ENCODE measurements at regions not wholly inside any gene's neighbourhood (a gene's known extent, or its start where the extent isn't known, plus 50 kb on each side); places are given as distances from the start of the nearest gene placed in this dataset.

DNA sequence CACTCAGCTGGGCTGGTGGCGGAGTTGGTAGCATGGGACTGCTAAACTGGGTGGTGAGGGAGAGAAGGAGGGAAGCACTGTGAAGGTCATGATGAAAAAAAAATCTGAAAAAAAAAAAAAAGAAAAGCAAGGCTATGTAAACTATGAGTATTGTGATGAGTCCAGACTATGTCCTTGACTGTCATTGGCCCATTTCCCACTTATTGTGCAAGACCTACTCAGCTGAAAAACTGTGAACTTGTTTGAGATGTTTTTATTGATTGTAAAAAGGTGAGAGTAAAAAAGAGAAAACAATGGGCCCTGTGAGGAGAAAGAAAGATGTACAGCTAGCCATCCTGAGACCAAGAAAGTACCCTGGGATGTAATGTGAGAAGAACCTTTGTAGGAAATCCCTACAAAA lies 798.4 kb upstream of the TENM4 start:
- no peaks in the 10 kb centered on the region for H3K27me3 ChIP-seq (ENCODE audit: control insufficient read depth, insufficient read depth)
- 71% methylated on average over 1 of the region's 1 CpG for WGBS
- ATAC-seq (no peak), DNase-seq (no peak)
- H3K9me3 ChIP-seq (ENCODE audit: control insufficient read depth, low read length) = no peaks in the 10 kb centered on the region
- H3K27ac ChIP-seq (ENCODE audit: low read length) = no peak overlapping the region
- intact Hi-C loops (cut with DNase I) = no loop called here
- H3K4me1 ChIP-seq (ENCODE audit: control insufficient read depth, insufficient read depth, low read length) = no peaks in the 10 kb centered on the region
- H3K4me3 ChIP-seq (ENCODE audit: low read length) = no peak overlapping the region

DNA sequence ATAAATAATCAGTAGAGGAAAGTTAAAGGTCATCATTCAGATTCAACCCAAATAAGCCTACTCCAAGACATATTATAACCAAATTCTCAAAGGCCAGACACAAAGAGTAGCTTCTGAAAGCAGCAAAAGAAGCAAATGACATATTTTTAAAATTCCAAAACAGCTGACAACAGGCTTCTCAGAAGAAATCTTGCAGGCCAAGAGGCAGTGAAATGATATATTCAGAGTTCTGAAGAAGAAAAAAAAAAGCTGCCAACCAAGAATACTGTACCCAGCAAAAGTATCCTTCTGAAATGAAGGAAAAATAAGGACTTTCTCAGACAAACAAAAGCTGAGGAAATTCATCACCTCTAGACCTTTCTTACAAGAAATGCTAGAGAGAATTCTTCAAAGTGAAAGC lies 787.1 kb upstream of the TENM4 start:
- no peak for ATAC-seq
- peaks cover 2% of the 10 kb centered on the region for H3K9me3 ChIP-seq (ENCODE audit: control insufficient read depth, low read length)

DNA sequence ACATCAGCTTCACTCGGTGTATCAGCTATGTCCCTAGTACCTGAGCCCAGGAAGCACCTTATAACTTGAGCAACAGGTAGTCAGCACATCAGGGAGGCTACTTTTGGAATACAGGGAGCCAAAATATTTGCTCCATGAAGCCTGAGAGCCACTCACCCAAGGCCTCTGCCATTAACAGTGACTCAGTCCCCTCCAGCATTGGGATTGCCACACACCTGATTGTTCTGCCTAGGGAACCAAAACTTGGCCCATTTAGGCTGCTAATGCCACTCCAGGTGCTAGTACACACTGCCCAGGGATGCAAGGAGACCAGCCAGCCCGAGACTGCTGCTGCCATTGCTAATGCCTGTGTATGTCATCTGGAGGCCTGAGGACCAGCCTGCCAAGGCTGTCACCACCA lies 773.6 kb upstream of the TENM4 start:
- 79% methylated on average over 2 of the region's 2 CpGs for WGBS
- H3K9me3 ChIP-seq (ENCODE audit: control insufficient read depth, low read length) = no peaks in the 10 kb centered on the region
- H3K27me3 ChIP-seq (ENCODE audit: control insufficient read depth, insufficient read depth) = no peaks in the 10 kb centered on the region
- intact Hi-C loops (cut with DNase I) = no loop called here
- H3K4me3 ChIP-seq (ENCODE audit: low read length) = no peak overlapping the region
- DNase-seq = no peak
- peaks cover 1% of the 10 kb centered on the region for H3K4me1 ChIP-seq (ENCODE audit: control insufficient read depth, insufficient read depth, low read length)
- no peak overlapping the region for H3K27ac ChIP-seq (ENCODE audit: low read length)
- ATAC-seq = no peak

More for the DNA sequence above, 787.1 kb upstream of the TENM4 start:
- Histone ChIP-seq H3K4me3 (ENCODE audit: low read length) (no peak overlapping the region), H3K4me1 (ENCODE audit: control insufficient read depth, insufficient read depth, low read length) (no peaks in the 10 kb centered on the region), H3K27ac (ENCODE audit: low read length) (no peak overlapping the region), H3K27me3 (ENCODE audit: control insufficient read depth, insufficient read depth) (no peaks in the 10 kb centered on the region)
- DNase-seq = no peak
- intact Hi-C loops (cut with DNase I) = no loop called here

DNA sequence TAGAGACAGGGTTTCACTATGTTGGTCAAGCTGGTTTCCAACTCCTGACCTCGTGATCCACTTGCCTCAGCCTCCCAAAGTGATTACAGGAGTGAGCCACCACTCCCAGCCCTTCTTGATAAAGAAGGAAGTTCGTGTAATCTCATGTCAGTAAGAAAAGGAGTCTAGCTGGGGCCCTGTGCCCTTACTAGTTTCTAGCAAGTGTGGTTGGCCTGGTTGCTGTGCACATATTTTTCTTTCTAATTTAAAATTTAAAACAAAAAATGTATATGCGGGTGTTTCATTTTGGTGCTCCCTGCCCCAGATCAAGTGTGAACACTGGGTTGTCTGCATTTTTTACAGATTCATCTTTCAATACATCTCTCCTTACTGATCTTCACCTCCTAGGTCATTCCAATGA lies 770.8 kb upstream of the TENM4 start:
- Histone ChIP-seq H3K27ac (ENCODE audit: low read length) (no peak overlapping the region), H3K27me3 (ENCODE audit: control insufficient read depth, insufficient read depth) (no peaks in the 10 kb centered on the region), H3K9me3 (ENCODE audit: control insufficient read depth, low read length) (no peaks in the 10 kb centered on the region), H3K4me1 (ENCODE audit: control insufficient read depth, insufficient read depth, low read length) (peaks cover 1% of the 10 kb centered on the region), H3K4me3 (ENCODE audit: low read length) (no peak overlapping the region)
- ATAC-seq = no peak
- intact Hi-C loops (cut with DNase I) = no loop called here
- WGBS = 59% methylated on average over 3 of the region's 3 CpGs
- no peak for DNase-seq

DNA sequence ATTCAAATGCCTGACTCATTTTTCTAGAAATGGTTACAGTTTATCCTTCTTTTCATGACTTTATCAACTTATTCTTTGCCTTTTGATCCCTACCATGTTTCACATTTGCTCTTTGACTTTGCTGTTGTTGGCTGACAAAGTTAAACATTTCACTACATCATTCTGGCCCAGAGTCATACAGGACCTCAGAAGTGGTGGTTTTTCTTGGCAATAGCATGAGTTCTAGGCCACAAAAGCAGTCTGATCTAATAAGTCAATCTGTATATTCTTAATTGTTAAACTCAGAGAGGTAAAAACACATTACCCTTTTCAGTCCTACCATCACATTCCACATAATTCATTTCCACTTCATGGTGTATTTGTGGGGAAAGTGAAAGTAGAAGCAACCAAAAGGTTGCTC lies 763.2 kb upstream of the TENM4 start:
- ATAC-seq = no peak
- intact Hi-C loops (cut with DNase I) = no loop called here

DNA sequence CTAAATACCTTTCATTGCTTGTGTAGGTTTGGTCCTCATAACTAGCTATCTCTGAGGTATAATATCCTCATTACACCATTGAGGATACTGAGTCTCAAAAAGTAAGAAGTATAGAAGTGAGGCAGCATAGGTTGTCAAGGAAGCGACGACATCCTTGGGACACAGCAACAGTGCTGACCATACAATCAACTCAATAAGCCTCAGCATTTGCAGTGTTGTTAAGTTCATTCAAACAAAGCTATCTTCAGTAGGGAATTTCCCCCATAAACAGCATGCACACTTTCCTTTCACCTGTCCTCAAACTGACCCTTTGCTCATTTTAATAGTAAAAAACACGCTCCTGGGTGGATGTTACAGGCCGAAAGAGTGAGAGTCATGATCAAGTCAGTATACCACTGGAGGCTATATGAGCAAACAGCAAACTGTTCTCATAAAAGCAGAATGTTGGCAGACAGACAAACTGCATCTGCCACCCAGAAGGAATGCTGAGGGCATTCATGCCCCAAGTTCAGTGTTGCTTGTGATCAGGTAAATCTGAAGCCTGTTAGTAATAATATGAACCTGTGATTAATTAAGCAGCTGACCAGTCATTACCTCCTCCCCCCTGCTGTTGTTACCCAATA lies 756.2 kb upstream of the TENM4 start:
- Histone ChIP-seq H3K4me3 (ENCODE audit: low read length) (no peak overlapping the region), H3K27ac (ENCODE audit: low read length) (no peak overlapping the region), H3K4me1 (ENCODE audit: control insufficient read depth, insufficient read depth, low read length) (no peaks in the 10 kb centered on the region), H3K27me3 (ENCODE audit: control insufficient read depth, insufficient read depth) (no peaks in the 10 kb centered on the region), H3K9me3 (ENCODE audit: control insufficient read depth, low read length) (no peaks in the 10 kb centered on the region)
- no peak for ATAC-seq
- WGBS = 94% methylated on average over 4 of the region's 4 CpGs
- DNase-seq = no peak
- intact Hi-C loops (cut with DNase I) = no loop called here

More for the DNA sequence above, 763.2 kb upstream of the TENM4 start:
- Histone ChIP-seq H3K4me1 (ENCODE audit: control insufficient read depth, insufficient read depth, low read length) (no peaks in the 10 kb centered on the region), H3K27me3 (ENCODE audit: control insufficient read depth, insufficient read depth) (no peaks in the 10 kb centered on the region), H3K9me3 (ENCODE audit: control insufficient read depth, low read length) (no peaks in the 10 kb centered on the region), H3K27ac (ENCODE audit: low read length) (no peak overlapping the region), H3K4me3 (ENCODE audit: low read length) (no peak overlapping the region)
- DNase-seq = no peak

DNA sequence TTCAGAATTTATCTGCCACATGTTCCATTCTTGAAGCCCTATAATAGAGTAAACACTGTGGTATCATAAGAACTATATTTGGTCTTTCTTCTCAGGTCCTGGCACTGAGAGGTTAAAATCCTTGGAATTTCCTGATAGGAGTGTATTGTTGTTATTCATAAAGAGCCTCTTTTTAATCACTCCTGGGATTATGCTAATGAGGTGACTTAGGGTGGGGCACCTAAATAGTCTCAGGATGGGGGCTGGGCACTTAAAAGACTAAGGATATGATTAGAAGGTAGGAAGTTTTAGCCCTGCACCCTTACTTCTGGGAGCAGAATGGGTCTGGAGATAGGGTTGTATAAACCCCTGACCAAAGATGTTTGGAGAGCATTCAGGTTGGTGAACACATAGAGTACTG lies 755.2 kb upstream of the TENM4 start:
- Histone ChIP-seq H3K27me3 (ENCODE audit: control insufficient read depth, insufficient read depth) (no peaks in the 10 kb centered on the region), H3K4me1 (ENCODE audit: control insufficient read depth, insufficient read depth, low read length) (no peaks in the 10 kb centered on the region), H3K9me3 (ENCODE audit: control insufficient read depth, low read length) (no peaks in the 10 kb centered on the region), H3K27ac (ENCODE audit: low read length) (no peak overlapping the region), H3K4me3 (ENCODE audit: low read length) (no peak overlapping the region)
- DNase-seq (no peak), ATAC-seq (no peak)
- intact Hi-C loops (cut with DNase I) = no loop called here

DNA sequence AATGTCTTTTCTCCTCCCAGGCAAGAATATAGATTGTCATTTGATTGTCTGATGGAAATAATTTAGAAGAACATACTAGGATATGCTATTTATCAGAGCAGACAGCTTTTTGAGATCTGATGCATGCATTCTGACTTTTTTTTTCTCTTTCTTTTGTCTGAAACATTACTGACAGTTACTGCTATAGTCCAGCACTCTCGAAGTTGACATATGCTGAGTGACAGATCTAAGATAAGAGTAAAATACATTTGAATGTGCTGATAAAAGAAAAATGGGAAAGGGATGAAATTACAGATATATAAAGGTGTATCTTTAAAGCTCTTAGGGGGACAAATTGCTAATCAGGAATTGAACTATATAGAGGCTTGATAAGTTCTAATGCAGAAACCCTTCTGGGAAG lies 753.8 kb upstream of the TENM4 start:
- H3K4me3 ChIP-seq (ENCODE audit: low read length) = no peak overlapping the region
- intact Hi-C loops (cut with DNase I) = no loop called here
- H3K4me1 ChIP-seq (ENCODE audit: control insufficient read depth, insufficient read depth, low read length) = no peaks in the 10 kb centered on the region
- no peaks in the 10 kb centered on the region for H3K9me3 ChIP-seq (ENCODE audit: control insufficient read depth, low read length)
- H3K27me3 ChIP-seq (ENCODE audit: control insufficient read depth, insufficient read depth) = no peaks in the 10 kb centered on the region
- ATAC-seq (no peak), DNase-seq (no peak)
- no peak overlapping the region for H3K27ac ChIP-seq (ENCODE audit: low read length)
- 50% methylated on average over 1 of the region's 1 CpG for WGBS

DNA sequence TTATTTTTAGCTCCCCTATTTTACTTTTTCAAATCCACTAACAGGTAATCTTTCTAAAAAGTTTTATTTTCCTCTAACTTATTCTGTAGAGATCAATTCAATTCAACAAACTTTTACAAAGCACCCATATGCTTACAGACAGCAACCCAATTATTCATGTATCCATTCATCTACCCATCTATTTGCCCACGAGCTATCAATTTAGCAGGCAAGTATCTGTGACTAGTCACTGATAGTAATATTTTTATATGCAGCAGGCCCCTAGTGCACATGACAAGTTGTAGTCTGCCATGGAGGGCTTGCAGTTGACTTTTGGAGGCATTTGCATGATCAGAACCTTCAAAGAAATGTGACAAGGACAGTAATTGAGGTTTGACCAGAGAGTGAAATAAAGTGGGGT lies 753.2 kb upstream of the TENM4 start:
- H3K27me3 ChIP-seq (ENCODE audit: control insufficient read depth, insufficient read depth) = no peaks in the 10 kb centered on the region
- H3K4me3 ChIP-seq (ENCODE audit: low read length) = no peak overlapping the region
- no peaks in the 10 kb centered on the region for H3K4me1 ChIP-seq (ENCODE audit: control insufficient read depth, insufficient read depth, low read length)
- WGBS = 63% methylated on average over 1 of the region's 1 CpG
- intact Hi-C loops (cut with DNase I) = no loop called here
- ATAC-seq = no peak
- DNase-seq = no peak
- no peak overlapping the region for H3K27ac ChIP-seq (ENCODE audit: low read length)
- H3K9me3 ChIP-seq (ENCODE audit: control insufficient read depth, low read length) = no peaks in the 10 kb centered on the region

DNA sequence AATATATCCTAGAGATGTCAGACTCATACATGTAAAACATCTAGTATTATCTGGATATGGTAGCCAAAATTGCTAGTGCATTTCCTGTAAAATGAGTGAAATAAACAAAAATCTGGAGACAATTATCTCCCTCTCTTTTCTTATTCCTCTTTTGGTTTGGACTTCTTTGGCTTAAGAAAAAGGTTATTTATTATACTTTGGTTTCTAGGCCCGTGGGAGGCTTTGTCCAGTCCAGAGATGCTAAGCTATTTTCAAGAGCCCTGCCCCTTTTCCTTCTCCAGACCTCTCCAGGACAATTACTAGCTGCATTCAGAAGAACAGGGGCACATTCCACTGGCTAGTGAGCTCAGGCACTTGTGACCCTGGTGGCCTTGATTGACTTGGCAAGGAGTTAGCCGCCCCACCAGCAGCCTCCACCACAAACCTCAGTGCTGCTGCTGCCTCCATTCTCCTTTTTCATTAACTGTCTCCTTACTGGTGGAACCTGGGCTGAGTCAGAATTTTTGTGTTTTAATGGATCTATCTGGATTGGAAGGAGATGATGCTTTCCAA lies 747.3 kb upstream of the TENM4 start:
- ATAC-seq (no peak), DNase-seq (no peak)
- 66% methylated on average over 2 of the region's 2 CpGs for WGBS
- intact Hi-C loops (cut with DNase I) = no loop called here
- Histone ChIP-seq H3K4me1 (ENCODE audit: control insufficient read depth, insufficient read depth, low read length) (no peaks in the 10 kb centered on the region), H3K27me3 (ENCODE audit: control insufficient read depth, insufficient read depth) (no peaks in the 10 kb centered on the region), H3K4me3 (ENCODE audit: low read length) (no peak overlapping the region), H3K27ac (ENCODE audit: low read length) (no peak overlapping the region), H3K9me3 (ENCODE audit: control insufficient read depth, low read length) (no peaks in the 10 kb centered on the region)

DNA sequence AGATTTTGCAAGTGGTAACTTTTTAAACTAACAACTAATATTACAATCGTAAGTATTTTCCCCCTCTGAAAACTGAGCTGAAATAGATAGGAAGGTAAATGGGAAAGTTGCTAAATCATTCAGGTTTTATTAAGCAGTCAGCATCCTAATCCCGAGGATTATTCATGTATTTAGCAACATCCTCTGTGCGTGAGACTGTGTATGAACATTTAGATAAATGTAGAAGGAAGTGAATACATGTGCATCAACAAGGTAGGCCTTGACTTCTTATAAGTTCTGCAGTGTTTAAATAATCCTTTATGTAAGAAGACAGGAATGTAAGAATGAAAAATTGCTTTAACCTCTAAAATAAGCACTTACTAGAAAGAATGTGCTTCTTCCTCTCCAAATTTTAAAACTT lies 745.9 kb upstream of the TENM4 start:
- WGBS = 80% methylated on average over 3 of the region's 3 CpGs
- ATAC-seq = no peak

DNA sequence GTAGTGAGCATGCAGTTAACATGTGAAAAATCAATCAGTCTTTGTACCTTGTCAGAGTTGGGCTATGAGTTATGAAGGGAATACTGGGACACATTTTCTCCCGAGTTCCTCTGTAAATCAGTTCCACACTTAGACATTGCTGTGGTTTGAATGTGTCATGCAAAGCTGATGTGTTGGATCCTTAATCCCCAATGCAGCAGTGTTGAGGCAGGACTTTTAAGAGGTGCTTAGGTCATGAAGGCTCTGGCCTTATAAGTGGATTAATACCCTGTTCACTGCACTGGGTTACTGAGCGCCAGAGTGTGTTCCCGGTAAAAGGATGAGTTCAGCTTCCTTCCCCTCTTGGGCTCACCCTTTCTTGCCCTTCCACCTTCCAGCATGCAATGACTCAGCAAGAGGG lies 742.1 kb upstream of the TENM4 start:
- Histone ChIP-seq H3K27me3 (ENCODE audit: control insufficient read depth, insufficient read depth) (no peaks in the 10 kb centered on the region), H3K9me3 (ENCODE audit: control insufficient read depth, low read length) (no peaks in the 10 kb centered on the region), H3K27ac (ENCODE audit: low read length) (no peak overlapping the region), H3K4me1 (ENCODE audit: control insufficient read depth, insufficient read depth, low read length) (no peaks in the 10 kb centered on the region), H3K4me3 (ENCODE audit: low read length) (no peak overlapping the region)
- 72% methylated on average over 3 of the region's 3 CpGs for WGBS
- no peak for ATAC-seq
- intact Hi-C loops (cut with DNase I) = no loop called here
- no peak for DNase-seq

More for the DNA sequence above, 745.9 kb upstream of the TENM4 start:
- Histone ChIP-seq H3K9me3 (ENCODE audit: control insufficient read depth, low read length) (no peaks in the 10 kb centered on the region), H3K27ac (ENCODE audit: low read length) (no peak overlapping the region), H3K4me3 (ENCODE audit: low read length) (no peak overlapping the region), H3K27me3 (ENCODE audit: control insufficient read depth, insufficient read depth) (no peaks in the 10 kb centered on the region), H3K4me1 (ENCODE audit: control insufficient read depth, insufficient read depth, low read length) (no peaks in the 10 kb centered on the region)
- no peak for DNase-seq
- intact Hi-C loops (cut with DNase I) = no loop called here
